RWPE2 (cell line): ENCODE measurements at regions not wholly inside any gene's neighbourhood (a gene's known extent, or its start where the extent isn't known, plus 50 kb on each side); places are given as distances from the start of the nearest gene placed in this dataset.

Source experiments
- ATAC-seq: fragments of 200-7000 bp; cut with Tn5 transposase; 3 replicates; pipeline ENCODE4 v1.9.1; 2021; ENCODE audit warnings: low read depth
- DNase-seq: peaks from one replicate; pipeline ENCODE4 v3.0.0-alpha.2; 2020; ENCODE audit warnings: low spot score
- H3K27ac ChIP-seq: fragments of 450-650 bp; 2 replicates; pipeline ENCODE4 v1.5.1; 2017; ENCODE audit warnings: mild to moderate bottlenecking; ENCODE audit not compliant: poor library complexity, severe bottlenecking
- H3K27me3 ChIP-seq: fragments of 250-450 bp; sonication (Bioruptor Pico); 2 replicates; pipeline ENCODE4 v1.5.1; 2021; ENCODE audit warnings: mild to moderate bottlenecking, moderate library complexity; ENCODE audit not compliant: insufficient read depth, poor library complexity, severe bottlenecking
- H3K36me3 ChIP-seq: fragments of 250-450 bp; sonication (Bioruptor Pico); 2 replicates; pipeline ENCODE4 v1.5.1; 2020; ENCODE audit warnings: low read depth, mild to moderate bottlenecking, moderate library complexity
- H3K4me1 ChIP-seq: fragments of 250-450 bp; sonication (Bioruptor Pico); 2 replicates; pipeline ENCODE4 v1.5.1; 2021; ENCODE audit warnings: mild to moderate bottlenecking, moderate library complexity; ENCODE audit not compliant: insufficient read depth, poor library complexity, severe bottlenecking
- H3K4me3 ChIP-seq: fragments of 250-450 bp; sonication (Bioruptor Pico); 2 replicates; pipeline ENCODE4 v1.5.1; 2021; ENCODE audit warnings: mild to moderate bottlenecking, moderate library complexity; ENCODE audit not compliant: severe bottlenecking
- H3K9me3 ChIP-seq: fragments of 250-450 bp; sonication (Bioruptor Pico); 2 replicates; pipeline ENCODE4 v1.5.1; 2021; ENCODE audit warnings: mild to moderate bottlenecking, moderate library complexity; ENCODE audit not compliant: severe bottlenecking
- TF ChIP-seq, protein P1 (sequence below): fragments of 450-650 bp; IDR thresholded peaks from one replicate; pipeline ENCODE4 v1.5.1; 2017; ENCODE audit warnings: mild to moderate bottlenecking, moderate library complexity; ENCODE audit not compliant: poor library complexity, severe bottlenecking

GRCh38 chr17:6893382-6894205, 62.1 kb upstream of the TEKT1 start:
- Histone ChIP-seq H3K27me3 (no peaks in the 10 kb centered on the region), H3K36me3 (no peaks in the 10 kb centered on the region), H3K27ac (no peak overlapping the region), H3K4me3 (no peak overlapping the region), H3K9me3 (no peaks in the 10 kb centered on the region), H3K4me1 (no peaks in the 10 kb centered on the region)
- DNase-seq (no peak), ATAC-seq (no peak)
- TF ChIP-seq, protein P1, sequence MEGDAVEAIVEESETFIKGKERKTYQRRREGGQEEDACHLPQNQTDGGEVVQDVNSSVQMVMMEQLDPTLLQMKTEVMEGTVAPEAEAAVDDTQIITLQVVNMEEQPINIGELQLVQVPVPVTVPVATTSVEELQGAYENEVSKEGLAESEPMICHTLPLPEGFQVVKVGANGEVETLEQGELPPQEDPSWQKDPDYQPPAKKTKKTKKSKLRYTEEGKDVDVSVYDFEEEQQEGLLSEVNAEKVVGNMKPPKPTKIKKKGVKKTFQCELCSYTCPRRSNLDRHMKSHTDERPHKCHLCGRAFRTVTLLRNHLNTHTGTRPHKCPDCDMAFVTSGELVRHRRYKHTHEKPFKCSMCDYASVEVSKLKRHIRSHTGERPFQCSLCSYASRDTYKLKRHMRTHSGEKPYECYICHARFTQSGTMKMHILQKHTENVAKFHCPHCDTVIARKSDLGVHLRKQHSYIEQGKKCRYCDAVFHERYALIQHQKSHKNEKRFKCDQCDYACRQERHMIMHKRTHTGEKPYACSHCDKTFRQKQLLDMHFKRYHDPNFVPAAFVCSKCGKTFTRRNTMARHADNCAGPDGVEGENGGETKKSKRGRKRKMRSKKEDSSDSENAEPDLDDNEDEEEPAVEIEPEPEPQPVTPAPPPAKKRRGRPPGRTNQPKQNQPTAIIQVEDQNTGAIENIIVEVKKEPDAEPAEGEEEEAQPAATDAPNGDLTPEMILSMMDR, result no peak

DNA sequence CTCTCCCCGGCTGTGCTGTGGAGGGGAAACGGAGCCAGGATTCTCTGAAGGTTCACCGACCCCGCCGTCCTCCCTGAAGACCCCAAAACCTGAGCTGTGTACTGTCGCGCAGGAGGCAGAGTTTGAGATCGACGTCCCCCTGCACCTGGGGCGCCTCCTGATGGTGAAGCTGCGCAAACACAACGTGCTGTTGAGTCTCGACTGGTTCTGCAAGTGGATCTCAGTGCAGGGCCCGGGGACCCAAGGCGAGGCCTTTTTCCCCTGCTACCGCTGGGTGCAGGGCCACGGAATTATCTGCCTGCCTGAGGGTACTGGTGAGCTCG, 62.6 kb upstream of the TEKT1 start:
- TF ChIP-seq, protein P1, result no peak
- DNase-seq (no peak), ATAC-seq (no peak)
- no peaks in the 10 kb centered on the region for H3K4me1 ChIP-seq
- no peaks in the 10 kb centered on the region for H3K27me3 ChIP-seq
- no peak overlapping the region for H3K27ac ChIP-seq
- H3K36me3 ChIP-seq, result no peaks in the 10 kb centered on the region
- no peak overlapping the region for H3K4me3 ChIP-seq
- H3K9me3 ChIP-seq, result no peaks in the 10 kb centered on the region

GRCh38 chr17:6901086-6901485, 69.6 kb upstream of the TEKT1 start:
- H3K27ac ChIP-seq, result no peak overlapping the region
- no peak overlapping the region for H3K4me3 ChIP-seq
- DNase-seq, result no peak
- H3K4me1 ChIP-seq, result no peaks in the 10 kb centered on the region
- H3K36me3 ChIP-seq, result no peaks in the 10 kb centered on the region
- H3K9me3 ChIP-seq, result no peaks in the 10 kb centered on the region
- TF ChIP-seq, protein P1, result no peak
- no peaks in the 10 kb centered on the region for H3K27me3 ChIP-seq
- no peak for ATAC-seq

DNA sequence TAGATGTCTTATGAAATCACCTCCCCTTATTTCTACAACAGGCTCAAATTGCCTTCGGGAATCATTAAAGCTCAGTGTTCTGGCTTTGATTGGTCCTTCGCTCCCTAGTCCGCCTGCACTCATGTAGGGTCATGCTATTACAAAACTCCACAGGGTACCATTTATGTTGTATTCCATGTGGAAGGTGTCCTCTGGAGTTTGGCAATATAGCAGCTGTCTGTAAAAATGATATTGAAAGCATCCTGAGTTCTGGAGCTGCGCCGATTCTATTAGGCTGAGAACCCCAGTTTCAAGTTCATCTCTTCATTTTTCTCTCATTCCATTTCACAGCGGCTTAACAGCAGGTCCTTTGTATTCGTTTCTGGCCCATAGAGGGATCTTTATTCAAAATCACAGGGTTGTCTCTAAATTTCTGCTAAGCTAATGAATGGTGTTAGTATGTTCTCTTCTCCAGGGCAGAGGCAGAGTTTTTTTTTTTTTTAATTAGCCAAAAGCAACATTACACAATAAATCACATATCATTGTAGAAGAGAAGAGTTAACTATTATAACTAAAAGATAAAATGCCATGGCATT, 71.9 kb upstream of the TEKT1 start:
- TF ChIP-seq, protein P1, result no peak
- peaks cover 5% of the 10 kb centered on the region for H3K4me1 ChIP-seq
- no peaks in the 10 kb centered on the region for H3K27me3 ChIP-seq
- no peak overlapping the region for H3K27ac ChIP-seq
- H3K9me3 ChIP-seq, result no peaks in the 10 kb centered on the region
- DNase-seq, result no peak
- ATAC-seq, result no peak
- no peak overlapping the region for H3K4me3 ChIP-seq
- H3K36me3 ChIP-seq, result no peaks in the 10 kb centered on the region; the same call in 1 of the 2 replicates

DNA sequence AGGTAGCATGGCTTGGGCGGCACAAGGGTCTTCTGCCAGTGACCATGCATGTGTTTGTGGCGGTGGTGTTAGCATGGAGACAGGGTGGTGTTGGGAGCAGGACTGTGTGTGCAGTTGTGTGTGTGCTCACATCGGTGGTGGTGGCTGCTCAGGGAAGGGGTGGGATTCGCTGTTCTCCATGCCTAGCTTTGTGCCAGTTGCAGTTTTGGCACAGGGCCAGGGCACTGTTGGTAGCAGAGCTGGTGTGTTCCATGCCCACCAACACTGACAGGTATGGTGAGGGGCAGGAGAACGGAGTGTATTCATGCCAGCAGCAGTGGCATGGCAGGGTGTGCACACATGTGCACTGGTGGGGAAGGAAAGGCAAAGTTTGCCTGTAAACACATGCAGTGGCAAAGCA, 77.3 kb upstream of the TEKT1 start:
- Histone ChIP-seq H3K4me1 (peaks cover 5% of the 10 kb centered on the region), H3K27ac (no peak overlapping the region), H3K9me3 (no peaks in the 10 kb centered on the region), H3K36me3 (no peaks in the 10 kb centered on the region; the same call in 1 of the 2 replicates), H3K27me3 (no peaks in the 10 kb centered on the region), H3K4me3 (no peak overlapping the region)
- no peak for ATAC-seq
- no peak for DNase-seq
- TF ChIP-seq, protein P1, result no peak
